ENCODE measurements at regions not wholly inside any gene's neighbourhood (a gene's known extent, or its start where the extent isn't known, plus 50 kb on each side); places are given as distances from the start of the nearest gene placed in this dataset.
A peak's percentile ranks its signal among the peaks of the same experiment; 100 is the strongest.

- Histone ChIP-seq H3K79me1 (ENCODE audit: low read depth, low read length) (no peaks in the 10 kb centered on the region), H3K4me1 (replicated peaks in 1 of 4; ENCODE audit: control insufficient read depth in 3 of 4, insufficient read depth in 4 of 4, low read length in 3 of 4) (peaks cover 0 to 8% (median 3%) of the 10 kb centered on the region in 4 experiments; a peak in 4 of 7 replicates), H3K9ac (replicated peaks in 1 of 4; ENCODE audit: extremely low read depth in 1 of 4, low read depth in 3 of 4, low read length in 3 of 4) (no peak overlapping the region), H2AK5ac (ENCODE audit: low read depth, low read length) (no peak overlapping the region; the same call in 1 of the 2 replicates), H4K8ac (ENCODE audit: extremely low read depth, insufficient read depth, low read length) (no peak overlapping the region), H3K23ac (ENCODE audit: insufficient read length) (no peak overlapping the region), H4K91ac (replicated peaks; ENCODE audit: insufficient read length, low read length) (peak overlapping the region; percentile 29), H3K27me3 (replicated peaks in 1 of 4; ENCODE audit: control insufficient read depth in 3 of 4, extremely low read depth in 1 of 4, insufficient read depth in 3 of 4, low read length in 3 of 4) (no peaks in the 10 kb centered on the region), H3K4me2 (ENCODE audit: insufficient read depth in 1 of 2, low read depth in 2 of 2, low read length in 2 of 2) (peak overlapping the region in 1 of 2 experiments; percentile 21; a peak in 1 of 4 replicates), H3K4me3 (ENCODE audit: extremely low read depth in 1 of 4, insufficient read depth in 2 of 4, low read depth in 3 of 4, low read length in 4 of 4) (no peak overlapping the region), H4K20me1 (replicated peaks in 1 of 2; ENCODE audit: control insufficient read depth in 1 of 2, insufficient read depth in 2 of 2, low read length in 2 of 2) (no peaks in the 10 kb centered on the region), H2BK15ac (ENCODE audit: low read length) (no peak overlapping the region), H3K56ac (replicated peaks; ENCODE audit: insufficient read length, low read depth, low read length) (no peak overlapping the region), H3K18ac (ENCODE audit: extremely low read depth, low read length) (no peak overlapping the region; the same call in 1 of the 2 replicates), H3K9me3 (ENCODE audit: insufficient read depth in 2 of 2, low read depth in 1 of 2, low read length in 1 of 2) (no peaks in the 10 kb centered on the region), H2BK20ac (ENCODE audit: low read length) (peak overlapping the region; percentile 62; the same call in 1 of the 2 replicates), H3K27ac (ENCODE audit: low read depth, low read length) (no peak overlapping the region), H3K14ac (ENCODE audit: insufficient read length) (no peak overlapping the region), H2AFZ (ENCODE audit: low read length) (peak overlapping the region; percentile 67; the same call in 1 of the 2 replicates), H4K5ac (ENCODE audit: insufficient read length, low read depth, low read length) (no peak overlapping the region), H3K36me3 (ENCODE audit: control insufficient read depth in 2 of 4, insufficient read depth in 4 of 4, low read length in 3 of 4) (no peaks in the 10 kb centered on the region), H2BK120ac (replicated peaks; ENCODE audit: low read depth, low read length) (no peak overlapping the region), H2BK12ac (ENCODE audit: low read depth, low read length) (no peak overlapping the region; the same call in 1 of the 2 replicates), H3K79me2 (ENCODE audit: control insufficient read depth in 1 of 2, insufficient read depth in 2 of 2, low read length in 2 of 2) (no peaks in the 10 kb centered on the region), H2BK5ac (ENCODE audit: low read depth, low read length) (peak overlapping the region; percentile 45; the same call in 1 of the 2 replicates), H3K4ac (replicated peaks; ENCODE audit: insufficient read length, low read depth, low read length) (no peak overlapping the region), H3K23me2 (ENCODE audit: low read depth, low read length) (no peaks in the 10 kb centered on the region)
- WGBS, 2 experiments (ENCODE audit: extremely low coverage in 1 of 2, insufficient coverage in 1 of 2, insufficient read length in 1 of 2, insufficient replicate concordance in 2 of 2, low coverage in 1 of 2, low lambda C conversion rate in 2 of 2, missing lambda C conversion rate in 1 of 2) = 80% methylated on average over 10 of the region's 10 CpGs; no CpG with 5 or more reads in 1 of the 2 experiments
- FAIRE-seq = no peak
- no peak for DNase-seq (ENCODE audit: low read depth in 1 of 2, low spot score in 2 of 2)
- ChIA-PET POLR2A (ENCODE audit: partially characterized antibody) (no interaction called here), CTCF (ENCODE audit: partially characterized antibody) (interaction anchor here (0.6 to 0.9 kb wide), 3 partner anchors 67 to 481 kb away, joined by 3 read pairs; no protein-coding TSS in a partner anchor)
- no peak for TF ChIP-seq TCF12 (IDR thresholded peaks at IDR 0.05; ENCODE audit: low read depth, low read length)
- TF ChIP-seq HDAC2 (IDR thresholded peaks at IDR 0.05; ENCODE audit: borderline replicate concordance in 1 of 2, low read depth in 2 of 2, low read length in 2 of 2) = no peak
- no peak for TF ChIP-seq TEAD4 (IDR thresholded peaks at IDR 0.05; ENCODE audit: low read depth, low read length)
- no peak for TF ChIP-seq KDM4A (IDR thresholded peaks at IDR 0.05; ENCODE audit: low read depth, low read length, severe bottlenecking)
- TF ChIP-seq CHD1 (IDR thresholded peaks at IDR 0.05; ENCODE audit: low read depth, low read length) = no peak
- no peak for TF ChIP-seq SP1 (IDR thresholded peaks at IDR 0.05; ENCODE audit: low read depth, low read length)
- no peak for TF ChIP-seq RAD21 (IDR thresholded peaks at IDR 0.05 in 1 of 2, conservative IDR thresholded peaks at IDR 0.05 in 1 of 2; ENCODE audit: low read depth in 2 of 2, low read length in 2 of 2)
- no peak for TF ChIP-seq CTBP2 (IDR thresholded peaks at IDR 0.05; ENCODE audit: borderline replicate concordance, insufficient read depth, insufficient read length, low read length)
- TF ChIP-seq USF2 (IDR thresholded peaks at IDR 0.05; ENCODE audit: low read length) = no peak
- no peak for TF ChIP-seq NRF1 (IDR thresholded peaks at IDR 0.05; ENCODE audit: low read depth, low read length)
Measured at GRCh38 chr2:173654161-173654895, 299.7 kb downstream of the CDCA7 start.
